ENCODE measurements at regions not wholly inside any gene's neighbourhood (a gene's known extent, or its start where the extent isn't known, plus 50 kb on each side); places are given as distances from the start of the nearest gene placed in this dataset.

DNA sequence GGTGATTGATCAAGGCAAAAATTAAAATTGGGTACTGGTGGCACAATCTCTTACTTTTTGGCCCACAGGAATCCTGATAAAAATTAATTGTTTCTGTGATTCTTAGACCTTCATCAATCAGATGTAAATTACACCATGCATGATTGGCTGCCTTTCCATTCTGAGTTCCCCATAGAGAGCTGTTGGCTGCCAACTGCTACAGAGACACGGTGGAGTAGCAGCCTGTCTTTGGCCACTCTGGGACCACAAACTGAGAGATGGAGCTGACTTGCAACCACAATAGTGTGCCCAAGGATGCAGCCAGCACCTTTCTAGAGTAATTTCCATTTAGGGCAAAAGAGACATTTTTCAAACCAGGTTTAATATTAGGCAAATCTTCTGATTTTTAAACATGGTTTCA lies 274.3 kb upstream of the MMS22L start:
- no peak overlapping the region for H3K4me3 ChIP-seq (ENCODE audit: low read length)
- no peaks in the 10 kb centered on the region for H3K4me1 ChIP-seq (ENCODE audit: control insufficient read depth, insufficient read depth, low read length)
- no peak overlapping the region for H3K27ac ChIP-seq (ENCODE audit: low read length)
- H3K9me3 ChIP-seq (replicated peaks; ENCODE audit: control insufficient read depth, low read depth, low read length) = no peaks in the 10 kb centered on the region
- no peak for DNase-seq
- H3K27me3 ChIP-seq (ENCODE audit: control insufficient read depth, insufficient read depth, low read length) = no peaks in the 10 kb centered on the region
- no peaks in the 10 kb centered on the region for H3K36me3 ChIP-seq (ENCODE audit: control insufficient read depth, insufficient read depth, low read length)
- WGBS (ENCODE audit: insufficient coverage) = 17% methylated on average over 1 of the region's 1 CpG

DNA sequence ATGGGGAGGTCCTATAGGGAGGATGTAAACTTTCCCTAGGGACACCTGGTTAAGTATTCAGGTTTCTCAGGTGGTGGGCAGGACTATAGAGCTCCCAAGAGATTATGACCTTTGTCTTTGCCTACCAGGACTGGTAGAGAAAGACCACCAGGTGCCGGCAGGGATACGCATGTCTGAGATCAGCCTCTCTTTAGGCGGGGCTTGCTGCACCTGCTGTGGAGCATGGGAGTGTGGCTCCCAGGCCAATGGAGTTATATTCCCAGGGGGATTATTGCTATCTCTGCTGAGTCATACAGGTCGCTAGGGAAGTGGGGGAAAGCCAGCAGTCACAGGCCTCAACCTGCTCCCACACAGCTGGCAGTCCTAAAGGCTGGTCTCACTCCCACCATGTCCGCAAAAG lies 280.5 kb upstream of the MMS22L start:
- Histone ChIP-seq H3K4me3 (ENCODE audit: low read length) (no peak overlapping the region), H3K4me1 (ENCODE audit: control insufficient read depth, insufficient read depth, low read length) (no peaks in the 10 kb centered on the region), H3K27ac (ENCODE audit: low read length) (no peak overlapping the region), H3K9me3 (replicated peaks; ENCODE audit: control insufficient read depth, low read depth, low read length) (no peaks in the 10 kb centered on the region), H3K27me3 (ENCODE audit: control insufficient read depth, insufficient read depth, low read length) (no peaks in the 10 kb centered on the region), H3K36me3 (ENCODE audit: control insufficient read depth, insufficient read depth, low read length) (no peaks in the 10 kb centered on the region)
- 80% methylated on average over 5 of the region's 5 CpGs for WGBS (ENCODE audit: insufficient coverage)
- no peak for DNase-seq

DNA sequence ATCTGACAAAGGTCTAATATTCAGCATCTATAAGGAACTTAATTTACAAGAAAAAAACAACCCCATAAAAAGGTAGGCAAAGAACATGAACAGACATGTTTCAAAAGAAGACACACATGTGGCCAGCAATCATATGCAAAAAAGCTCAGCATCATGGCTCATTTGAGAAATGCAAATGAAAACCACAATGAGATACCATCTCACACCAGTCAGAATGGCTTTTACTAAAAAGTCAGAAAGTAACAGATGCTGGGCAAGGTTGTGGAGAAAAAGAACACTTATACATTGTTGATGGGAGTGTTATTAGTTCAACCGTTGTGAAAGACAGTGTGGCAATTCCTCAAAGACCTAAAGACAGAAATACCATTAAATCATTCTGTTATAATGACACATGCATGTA lies 289.9 kb upstream of the MMS22L start:
- no CpG with 5 or more reads among the region's 1 CpG for WGBS (ENCODE audit: insufficient coverage)
- Histone ChIP-seq H3K27me3 (ENCODE audit: control insufficient read depth, insufficient read depth, low read length) (no peaks in the 10 kb centered on the region), H3K4me3 (ENCODE audit: low read length) (no peak overlapping the region)

DNA sequence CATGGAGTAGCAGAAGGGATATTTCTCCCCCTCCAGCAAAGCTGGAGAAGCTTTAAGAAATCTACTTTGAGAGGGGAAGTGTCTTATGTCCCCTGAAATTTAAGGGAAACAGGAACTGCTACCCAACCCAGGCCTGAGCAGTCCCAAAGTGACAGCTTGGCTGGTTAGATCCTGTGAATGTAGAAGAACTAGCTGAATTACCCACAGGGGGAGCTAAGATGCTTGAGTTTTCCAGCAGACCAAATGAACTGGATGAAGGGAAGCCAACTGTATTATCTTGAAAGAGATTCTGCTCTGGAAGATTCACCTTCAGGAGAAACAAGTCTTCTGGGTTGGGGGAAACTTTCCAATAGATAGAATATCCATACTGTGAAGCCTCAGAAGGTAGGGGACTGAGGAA lies 303.3 kb upstream of the MMS22L start:
- Histone ChIP-seq H3K27me3 (ENCODE audit: control insufficient read depth, insufficient read depth, low read length) (no peaks in the 10 kb centered on the region), H3K4me3 (ENCODE audit: low read length) (no peak overlapping the region), H3K4me1 (ENCODE audit: control insufficient read depth, insufficient read depth, low read length) (no peaks in the 10 kb centered on the region), H3K9me3 (replicated peaks; ENCODE audit: control insufficient read depth, low read depth, low read length) (no peaks in the 10 kb centered on the region), H3K36me3 (ENCODE audit: control insufficient read depth, insufficient read depth, low read length) (no peaks in the 10 kb centered on the region), H3K27ac (ENCODE audit: low read length) (no peak overlapping the region)
- DNase-seq = peak; percentile 18

More for the DNA sequence above, 289.9 kb upstream of the MMS22L start:
- H3K9me3 ChIP-seq (replicated peaks; ENCODE audit: control insufficient read depth, low read depth, low read length) = no peaks in the 10 kb centered on the region
- no peaks in the 10 kb centered on the region for H3K4me1 ChIP-seq (ENCODE audit: control insufficient read depth, insufficient read depth, low read length)
- H3K36me3 ChIP-seq (ENCODE audit: control insufficient read depth, insufficient read depth, low read length) = no peaks in the 10 kb centered on the region
- no peak overlapping the region for H3K27ac ChIP-seq (ENCODE audit: low read length)
- no peak for DNase-seq

DNA sequence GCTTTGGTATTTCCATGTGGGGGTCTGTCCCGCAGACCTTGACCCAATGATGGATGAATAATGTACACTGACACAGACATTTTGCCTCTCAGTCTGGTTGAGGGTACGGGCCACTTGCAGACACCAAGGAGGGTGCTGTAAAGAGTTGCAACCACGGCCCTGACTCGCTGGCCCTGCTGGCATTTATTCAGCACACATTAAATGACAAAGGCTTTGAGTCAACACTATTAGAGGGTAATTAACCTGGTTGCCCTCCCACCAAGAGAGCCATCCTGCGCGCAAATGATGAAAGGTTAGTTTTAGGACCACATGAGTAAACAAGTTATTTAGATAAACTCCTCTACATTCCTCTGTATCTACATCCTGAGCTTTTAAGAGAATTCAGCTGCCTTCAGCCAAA lies 308.9 kb upstream of the MMS22L start:
- Histone ChIP-seq H3K4me1 (ENCODE audit: control insufficient read depth, insufficient read depth, low read length) (no peaks in the 10 kb centered on the region), H3K9me3 (replicated peaks; ENCODE audit: control insufficient read depth, low read depth, low read length) (no peaks in the 10 kb centered on the region), H3K27me3 (ENCODE audit: control insufficient read depth, insufficient read depth, low read length) (no peaks in the 10 kb centered on the region), H3K36me3 (ENCODE audit: control insufficient read depth, insufficient read depth, low read length) (no peaks in the 10 kb centered on the region), H3K4me3 (ENCODE audit: low read length) (no peak overlapping the region), H3K27ac (ENCODE audit: low read length) (no peak overlapping the region)
- WGBS (ENCODE audit: insufficient coverage) = 60% methylated on average over 1 of the region's 6 CpGs
- DNase-seq = no peak

DNA sequence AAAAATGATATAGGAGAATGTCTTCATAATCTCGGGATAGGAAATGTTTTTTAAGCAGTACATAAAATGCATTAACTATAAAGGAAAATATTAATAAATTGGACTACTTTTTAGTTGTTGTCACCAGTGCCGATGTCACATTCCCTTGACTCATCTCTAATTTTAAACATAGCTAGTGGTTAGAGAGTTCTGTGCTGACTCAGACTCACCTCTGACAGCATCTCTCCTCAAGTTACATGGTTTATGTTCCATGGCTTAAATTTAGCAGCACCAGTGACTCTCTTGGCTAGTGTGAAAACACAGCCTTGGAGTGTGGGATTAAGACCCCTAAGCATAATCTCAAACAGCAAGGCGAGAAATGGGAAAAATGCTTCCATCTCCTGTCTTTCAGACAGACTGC lies 311.8 kb upstream of the MMS22L start:
- no peaks in the 10 kb centered on the region for H3K9me3 ChIP-seq (replicated peaks; ENCODE audit: control insufficient read depth, low read depth, low read length)
- no peaks in the 10 kb centered on the region for H3K27me3 ChIP-seq (ENCODE audit: control insufficient read depth, insufficient read depth, low read length)
- peak; percentile 48 for DNase-seq
- no peaks in the 10 kb centered on the region for H3K4me1 ChIP-seq (ENCODE audit: control insufficient read depth, insufficient read depth, low read length)
- no peak overlapping the region for H3K4me3 ChIP-seq (ENCODE audit: low read length)
- H3K36me3 ChIP-seq (ENCODE audit: control insufficient read depth, insufficient read depth, low read length) = no peaks in the 10 kb centered on the region
- peak overlapping the region; percentile 56 for H3K27ac ChIP-seq (ENCODE audit: low read length)
- 80% methylated on average over 1 of the region's 3 CpGs for WGBS (ENCODE audit: insufficient coverage)

DNA sequence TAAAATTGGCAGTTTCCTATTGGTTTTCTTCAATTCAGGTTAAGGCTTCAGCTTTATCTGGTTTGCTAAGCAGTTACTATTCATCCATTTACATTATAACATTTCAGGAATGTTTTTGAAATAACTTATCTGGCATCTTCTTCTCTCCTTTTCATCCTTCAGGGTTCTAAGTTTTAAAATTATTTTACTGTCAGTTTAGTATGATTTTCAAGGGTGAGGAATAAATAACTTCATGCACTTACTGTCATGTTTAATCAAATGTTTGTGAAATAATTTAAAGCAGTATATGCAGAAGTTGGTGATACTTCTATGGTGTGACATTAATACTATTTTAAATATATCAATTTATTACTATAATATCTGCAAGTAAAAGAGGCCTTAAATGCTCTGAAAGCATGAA lies 338.1 kb upstream of the MMS22L start:
- no peak for DNase-seq
- Histone ChIP-seq H3K27me3 (ENCODE audit: control insufficient read depth, insufficient read depth, low read length) (no peaks in the 10 kb centered on the region), H3K36me3 (ENCODE audit: control insufficient read depth, insufficient read depth, low read length) (no peaks in the 10 kb centered on the region), H3K4me1 (ENCODE audit: control insufficient read depth, insufficient read depth, low read length) (no peaks in the 10 kb centered on the region), H3K27ac (ENCODE audit: low read length) (no peak overlapping the region), H3K9me3 (replicated peaks; ENCODE audit: control insufficient read depth, low read depth, low read length) (no peaks in the 10 kb centered on the region), H3K4me3 (ENCODE audit: low read length) (no peak overlapping the region)

DNA sequence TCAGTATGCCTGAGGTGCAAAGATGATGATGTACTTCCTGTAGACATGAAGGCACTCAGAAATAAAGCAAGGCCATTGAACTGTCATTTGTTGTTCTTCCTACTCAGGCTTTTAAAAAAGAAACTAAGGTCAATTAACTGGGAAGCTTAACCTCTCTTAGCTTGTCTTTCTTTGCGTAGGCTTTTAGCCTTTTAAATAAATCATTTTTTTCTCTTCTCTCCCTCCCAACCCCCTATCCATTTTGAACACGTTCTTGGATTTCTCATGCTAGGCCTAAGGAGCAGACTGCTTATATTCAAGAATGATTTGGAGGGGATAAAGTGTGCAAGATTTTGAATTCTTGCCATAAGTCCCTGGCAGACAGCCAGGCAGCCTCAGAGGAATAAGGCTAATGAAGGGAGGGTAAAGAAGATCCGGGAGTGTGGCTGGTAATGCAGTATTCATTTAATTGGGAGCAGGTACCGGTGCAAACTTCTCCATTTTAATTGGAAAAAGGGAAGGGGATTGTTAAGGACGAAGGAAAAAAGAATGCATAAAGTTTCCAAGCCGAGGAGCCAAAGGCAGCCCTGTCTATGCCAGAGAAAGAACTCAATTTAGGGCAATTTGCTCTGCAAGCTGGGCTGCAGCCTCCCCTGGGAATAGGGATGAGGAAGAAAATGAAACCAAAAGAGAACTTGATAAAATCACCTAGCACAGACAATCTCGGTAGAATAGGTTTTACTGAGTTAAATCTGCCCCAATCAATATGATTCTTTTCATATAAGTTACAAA lies 343.8 kb upstream of the MMS22L start:
- Histone ChIP-seq H3K27ac (ENCODE audit: low read length) (peak overlapping the region; percentile 25), H3K27me3 (ENCODE audit: control insufficient read depth, insufficient read depth, low read length) (no peaks in the 10 kb centered on the region), H3K36me3 (ENCODE audit: control insufficient read depth, insufficient read depth, low read length) (no peaks in the 10 kb centered on the region), H3K4me1 (ENCODE audit: control insufficient read depth, insufficient read depth, low read length) (peaks cover 4% of the 10 kb centered on the region), H3K9me3 (replicated peaks; ENCODE audit: control insufficient read depth, low read depth, low read length) (no peaks in the 10 kb centered on the region), H3K4me3 (ENCODE audit: low read length) (peak overlapping the region; percentile 32)
- WGBS (ENCODE audit: insufficient coverage) = 13% methylated on average over 4 of the region's 7 CpGs
- DNase-seq = peak; percentile 62

DNA sequence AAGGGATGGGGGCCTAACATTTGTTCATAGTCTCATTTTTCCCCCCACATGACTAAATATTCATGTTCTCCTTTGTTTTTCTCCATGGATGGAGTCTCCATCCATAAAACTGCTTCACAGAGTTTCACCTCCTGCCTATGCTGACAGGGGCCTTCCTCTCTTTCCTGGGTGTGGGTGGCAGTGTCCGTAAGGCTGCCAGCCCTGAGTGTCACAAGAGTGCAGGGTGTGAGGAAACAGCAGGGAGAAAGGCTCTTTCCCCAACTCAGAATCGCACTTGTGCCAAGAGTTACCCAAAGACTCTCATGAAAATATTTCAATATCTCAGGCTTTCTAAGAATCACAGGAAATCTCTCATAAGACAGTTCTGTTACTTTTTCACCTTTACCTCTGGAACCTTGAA lies 346.2 kb upstream of the MMS22L start:
- WGBS (ENCODE audit: insufficient coverage) = 71% methylated on average over 1 of the region's 2 CpGs
- no peak for DNase-seq
- no peaks in the 10 kb centered on the region for H3K27me3 ChIP-seq (ENCODE audit: control insufficient read depth, insufficient read depth, low read length)
- no peaks in the 10 kb centered on the region for H3K9me3 ChIP-seq (replicated peaks; ENCODE audit: control insufficient read depth, low read depth, low read length)
- peaks cover 4% of the 10 kb centered on the region for H3K4me1 ChIP-seq (ENCODE audit: control insufficient read depth, insufficient read depth, low read length)
- H3K4me3 ChIP-seq (ENCODE audit: low read length) = no peak overlapping the region
- H3K27ac ChIP-seq (ENCODE audit: low read length) = no peak overlapping the region
- H3K36me3 ChIP-seq (ENCODE audit: control insufficient read depth, insufficient read depth, low read length) = no peaks in the 10 kb centered on the region

DNA sequence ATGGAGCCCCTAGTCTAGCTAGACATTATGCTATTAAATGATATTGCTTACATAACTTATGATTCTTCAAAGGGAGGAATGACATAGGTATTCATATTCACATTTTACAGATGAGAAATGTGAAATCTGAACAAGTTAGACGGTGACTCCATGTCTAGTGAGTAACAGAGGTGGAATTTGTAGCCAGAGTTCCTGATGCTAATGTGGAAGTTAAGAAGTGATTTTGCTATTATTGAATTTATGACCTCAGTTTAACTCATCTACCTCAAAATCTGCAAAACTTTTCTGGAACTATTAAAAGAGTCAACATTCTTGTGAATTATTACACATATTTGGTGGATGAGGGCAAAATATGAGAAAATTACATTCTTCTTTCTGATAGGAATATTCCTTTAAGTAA lies 347.6 kb upstream of the MMS22L start:
- H3K27ac ChIP-seq (ENCODE audit: low read length) = no peak overlapping the region
- peaks cover 4% of the 10 kb centered on the region for H3K4me1 ChIP-seq (ENCODE audit: control insufficient read depth, insufficient read depth, low read length)
- no CpG with 5 or more reads among the region's 1 CpG for WGBS (ENCODE audit: insufficient coverage)
- no peaks in the 10 kb centered on the region for H3K36me3 ChIP-seq (ENCODE audit: control insufficient read depth, insufficient read depth, low read length)
- H3K4me3 ChIP-seq (ENCODE audit: low read length) = no peak overlapping the region
- DNase-seq = no peak
- no peaks in the 10 kb centered on the region for H3K9me3 ChIP-seq (replicated peaks; ENCODE audit: control insufficient read depth, low read depth, low read length)
- no peaks in the 10 kb centered on the region for H3K27me3 ChIP-seq (ENCODE audit: control insufficient read depth, insufficient read depth, low read length)

DNA sequence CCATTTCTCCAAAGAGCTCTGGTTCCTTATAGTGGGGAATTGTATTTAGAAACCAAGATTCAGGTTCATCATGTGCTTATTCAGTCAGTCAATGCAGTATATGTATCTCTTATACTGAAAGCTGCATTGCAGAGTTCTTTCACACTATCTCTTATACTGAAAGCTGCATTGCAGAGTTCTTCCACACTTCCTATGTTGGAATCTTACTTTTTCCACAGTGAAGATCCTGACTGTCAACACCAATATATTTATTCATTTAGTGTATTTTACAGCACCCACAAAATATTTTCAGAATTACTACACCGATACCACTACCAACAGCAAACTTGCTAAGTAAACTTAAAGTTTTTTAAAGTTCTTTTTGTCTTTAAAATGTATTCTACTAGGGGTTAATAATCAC lies 349.3 kb upstream of the MMS22L start:
- no peaks in the 10 kb centered on the region for H3K27me3 ChIP-seq (ENCODE audit: control insufficient read depth, insufficient read depth, low read length)

More for the DNA sequence above, 349.3 kb upstream of the MMS22L start:
- no peak overlapping the region for H3K4me3 ChIP-seq (ENCODE audit: low read length)
- H3K27ac ChIP-seq (ENCODE audit: low read length) = no peak overlapping the region
- no CpG with 5 or more reads among the region's 1 CpG for WGBS (ENCODE audit: insufficient coverage)
- H3K36me3 ChIP-seq (ENCODE audit: control insufficient read depth, insufficient read depth, low read length) = no peaks in the 10 kb centered on the region
- no peak for DNase-seq
- H3K9me3 ChIP-seq (replicated peaks; ENCODE audit: control insufficient read depth, low read depth, low read length) = no peaks in the 10 kb centered on the region
- H3K4me1 ChIP-seq (ENCODE audit: control insufficient read depth, insufficient read depth, low read length) = no peaks in the 10 kb centered on the region

All from muscle of leg (tissue), 3 donors.